GM21390 (cell line): ENCODE measurements at regions not wholly inside any gene's neighbourhood (a gene's known extent, or its start where the extent isn't known, plus 50 kb on each side); places are given as distances from the start of the nearest gene placed in this dataset.
A peak's percentile ranks its signal among the peaks of the same experiment; 100 is the strongest.

Source experiments
- ATAC-seq: cut with Tn5 transposase; IDR thresholded peaks from one replicate; pipeline ENCODE4 v1.9.1; 2021; ENCODE audit not compliant: unreplicated experiment

GRCh38 chr9:82149501-82149946, 161.0 kb downstream of the SPATA31D1 start:
- ATAC-seq = no peak

- no peak for ATAC-seq
Observed at GRCh38 chr9:82152181-82152580, 163.6 kb downstream of the SPATA31D1 start.

GRCh38 chr9:82153032-82153431, 164.5 kb downstream of the SPATA31D1 start:
- ATAC-seq = no peak

- no peak for ATAC-seq
Observed at GRCh38 chr9:82154573-82154972, 166.0 kb downstream of the SPATA31D1 start.

- ATAC-seq = no peak
Observed at GRCh38 chr9:82161876-82162275, 173.3 kb downstream of the SPATA31D1 start.

- no peak for ATAC-seq
Observed at GRCh38 chr9:82164159-82164558, 175.6 kb downstream of the SPATA31D1 start.

GRCh38 chr9:82167296-82167695, 178.7 kb downstream of the SPATA31D1 start:
- no peak for ATAC-seq

GRCh38 chr9:82168585-82168984, 180.0 kb downstream of the SPATA31D1 start:
- ATAC-seq = no peak

GRCh38 chr9:82170866-82171265, 182.3 kb downstream of the SPATA31D1 start:
- no peak for ATAC-seq

- ATAC-seq = no peak
Observed at GRCh38 chr9:82171271-82171670, 182.7 kb downstream of the SPATA31D1 start.

GRCh38 chr9:82180711-82181110, 192.1 kb downstream of the SPATA31D1 start:
- ATAC-seq = no peak

- ATAC-seq = no peak
Observed at GRCh38 chr9:82183181-82183860, 194.7 kb downstream of the SPATA31D1 start.

GRCh38 chr9:82184524-82184923, 196.0 kb downstream of the SPATA31D1 start:
- peak; percentile 51 for ATAC-seq

GRCh38 chr9:82188817-82189216, 200.2 kb downstream of the SPATA31D1 start:
- ATAC-seq = no peak

GRCh38 chr9:82191082-82191770, 202.7 kb downstream of the SPATA31D1 start:
- ATAC-seq = no peak

GRCh38 chr9:82192211-82192610, 203.6 kb downstream of the SPATA31D1 start:
- no peak for ATAC-seq

GRCh38 chr9:82196622-82197441, 208.3 kb downstream of the SPATA31D1 start:
- no peak for ATAC-seq

GRCh38 chr9:82201196-82201595, 212.6 kb downstream of the SPATA31D1 start:
- ATAC-seq = no peak

GRCh38 chr9:82202808-82203207, 214.2 kb downstream of the SPATA31D1 start:
- ATAC-seq = no peak

GRCh38 chr9:82206490-82206889, 217.9 kb downstream of the SPATA31D1 start:
- no peak for ATAC-seq

GRCh38 chr9:82206946-82207345, 218.4 kb downstream of the SPATA31D1 start:
- no peak for ATAC-seq
